ENCODE measurements at regions not wholly inside any gene's neighbourhood (a gene's known extent, or its start where the extent isn't known, plus 50 kb on each side); places are given as distances from the start of the nearest gene placed in this dataset.

DNA sequence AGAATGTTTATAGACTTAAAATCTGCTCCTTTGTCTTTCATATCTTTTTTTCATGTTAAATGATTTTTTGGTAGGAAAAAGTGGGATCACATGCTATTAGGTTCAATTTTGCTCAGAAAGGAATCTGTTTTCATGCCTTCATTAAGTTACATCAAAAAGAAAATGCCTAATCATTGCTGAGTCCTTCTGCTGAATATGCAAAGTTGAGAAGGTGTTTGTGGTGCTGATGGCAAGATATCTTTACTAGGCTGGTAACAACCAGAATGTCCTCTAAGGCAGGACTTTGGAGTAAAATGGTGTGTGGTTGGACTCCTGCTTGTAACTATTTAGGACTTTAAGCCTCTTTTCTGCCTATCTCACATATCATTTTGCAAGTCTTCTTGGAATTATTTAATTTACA is 88.3 kb downstream of the TRIB2 start:
- TF ChIP-seq, protein P1, sequence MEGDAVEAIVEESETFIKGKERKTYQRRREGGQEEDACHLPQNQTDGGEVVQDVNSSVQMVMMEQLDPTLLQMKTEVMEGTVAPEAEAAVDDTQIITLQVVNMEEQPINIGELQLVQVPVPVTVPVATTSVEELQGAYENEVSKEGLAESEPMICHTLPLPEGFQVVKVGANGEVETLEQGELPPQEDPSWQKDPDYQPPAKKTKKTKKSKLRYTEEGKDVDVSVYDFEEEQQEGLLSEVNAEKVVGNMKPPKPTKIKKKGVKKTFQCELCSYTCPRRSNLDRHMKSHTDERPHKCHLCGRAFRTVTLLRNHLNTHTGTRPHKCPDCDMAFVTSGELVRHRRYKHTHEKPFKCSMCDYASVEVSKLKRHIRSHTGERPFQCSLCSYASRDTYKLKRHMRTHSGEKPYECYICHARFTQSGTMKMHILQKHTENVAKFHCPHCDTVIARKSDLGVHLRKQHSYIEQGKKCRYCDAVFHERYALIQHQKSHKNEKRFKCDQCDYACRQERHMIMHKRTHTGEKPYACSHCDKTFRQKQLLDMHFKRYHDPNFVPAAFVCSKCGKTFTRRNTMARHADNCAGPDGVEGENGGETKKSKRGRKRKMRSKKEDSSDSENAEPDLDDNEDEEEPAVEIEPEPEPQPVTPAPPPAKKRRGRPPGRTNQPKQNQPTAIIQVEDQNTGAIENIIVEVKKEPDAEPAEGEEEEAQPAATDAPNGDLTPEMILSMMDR (IDR thresholded peaks at IDR 0.05; ENCODE audit: insufficient read depth, low read length, poor library complexity, severe bottlenecking), result no peak
- no peak for TF ChIP-seq EZH2phosphoT487 (conservative IDR thresholded peaks at IDR 0.05; ENCODE audit: low read length)
